GM21723 (cell line): ENCODE measurements at regions not wholly inside any gene's neighbourhood (a gene's known extent, or its start where the extent isn't known, plus 50 kb on each side); places are given as distances from the start of the nearest gene placed in this dataset.
"Not testable (repeated sequence)": the region's sequence is repeated elsewhere in the genome, so short reads cannot be mapped to it uniquely, and the experiment has no call there.

Experiments
- ATAC-seq: cut with Tn5 transposase; IDR thresholded peaks from one replicate; pipeline ENCODE4 v1.9.1; 2021; ENCODE audit warnings: mild to moderate bottlenecking, moderate library complexity; ENCODE audit not compliant: unreplicated experiment

- ATAC-seq, result no peak
Measured at GRCh38 chr3:145307272-145307671, 853.7 kb downstream of the PLOD2 start.

DNA sequence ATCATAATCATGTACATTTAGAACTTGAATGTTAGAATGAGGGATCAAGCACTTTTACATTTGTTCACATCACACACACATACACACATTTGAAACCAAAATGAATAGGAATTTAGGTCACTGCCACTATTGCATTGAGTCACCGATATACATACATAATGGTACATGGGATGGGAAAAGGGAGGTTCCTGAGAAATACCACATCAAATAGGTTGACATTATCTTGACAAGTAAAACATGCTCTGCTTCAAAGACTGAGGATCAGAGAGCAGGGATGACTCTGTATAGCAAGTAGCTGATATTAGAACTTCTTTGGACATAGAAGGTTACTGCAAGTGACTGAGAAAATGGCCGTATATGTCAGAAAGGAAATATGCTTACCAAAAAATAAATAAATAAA is 847.2 kb downstream of the PLOD2 start:
- no peak for ATAC-seq

DNA sequence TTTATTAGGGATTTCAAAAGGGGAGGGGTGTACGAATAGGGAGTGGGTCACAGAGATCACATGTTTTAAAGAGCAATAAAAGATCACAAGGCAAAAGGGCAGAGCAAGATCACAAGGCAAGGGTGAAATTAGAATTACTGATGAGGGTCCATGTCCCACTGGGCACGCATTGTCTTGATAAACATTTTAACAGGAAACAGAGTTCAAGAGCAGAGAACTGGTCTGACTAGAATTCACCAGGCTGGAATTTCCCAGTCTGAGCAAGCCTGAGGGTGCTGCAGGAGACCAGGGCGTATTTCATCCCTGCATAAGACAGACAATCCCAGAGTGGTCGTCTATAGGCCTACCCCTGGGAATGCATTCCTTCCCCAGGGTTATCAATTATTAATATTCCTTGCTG is 844.7 kb downstream of the PLOD2 start:
- ATAC-seq, result not testable (repeated sequence)

GRCh38 chr3:145326666-145327065 is 834.3 kb downstream of the PLOD2 start:
- no peak for ATAC-seq

DNA sequence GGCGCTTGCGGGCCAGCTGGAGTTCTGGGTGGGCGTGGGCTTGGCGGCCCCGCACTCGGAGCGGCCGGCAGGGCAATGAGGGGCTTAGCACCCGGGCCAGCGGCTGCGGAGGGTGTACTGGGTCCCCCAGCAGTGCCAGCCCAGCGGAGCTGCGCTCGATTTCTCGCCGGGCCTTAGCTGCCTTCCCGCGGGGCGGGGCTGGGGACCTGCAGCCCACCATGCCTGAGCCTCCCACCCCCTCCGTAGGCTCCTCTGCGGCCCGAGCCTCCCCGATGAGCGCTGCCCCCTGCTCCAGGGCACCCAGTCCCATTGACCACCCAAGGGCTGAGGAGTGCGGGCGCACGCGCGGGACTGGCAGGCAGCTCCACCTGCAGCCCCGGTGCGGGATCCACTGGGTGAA is 827.6 kb downstream of the PLOD2 start:
- not testable (repeated sequence) for ATAC-seq

DNA sequence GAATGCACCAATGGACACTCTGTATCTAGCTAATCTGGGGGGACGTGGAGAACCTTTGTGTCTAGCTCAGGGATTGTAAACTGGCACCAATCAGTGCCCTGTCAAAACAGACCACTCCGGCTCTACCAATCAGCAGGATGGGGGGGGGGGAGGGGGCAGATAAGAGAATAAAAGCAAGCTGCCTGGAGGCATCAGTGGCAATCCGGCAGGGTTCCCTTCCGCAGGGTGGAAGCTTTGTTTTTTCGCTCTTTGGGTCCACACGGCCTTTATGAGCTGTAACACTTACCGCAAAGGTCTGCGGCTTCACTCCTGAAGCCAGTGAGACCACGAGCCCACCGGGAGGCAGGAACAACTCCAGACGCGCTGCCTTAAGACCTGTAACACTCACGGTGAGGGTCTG is 827.1 kb downstream of the PLOD2 start:
- no peak for ATAC-seq

DNA sequence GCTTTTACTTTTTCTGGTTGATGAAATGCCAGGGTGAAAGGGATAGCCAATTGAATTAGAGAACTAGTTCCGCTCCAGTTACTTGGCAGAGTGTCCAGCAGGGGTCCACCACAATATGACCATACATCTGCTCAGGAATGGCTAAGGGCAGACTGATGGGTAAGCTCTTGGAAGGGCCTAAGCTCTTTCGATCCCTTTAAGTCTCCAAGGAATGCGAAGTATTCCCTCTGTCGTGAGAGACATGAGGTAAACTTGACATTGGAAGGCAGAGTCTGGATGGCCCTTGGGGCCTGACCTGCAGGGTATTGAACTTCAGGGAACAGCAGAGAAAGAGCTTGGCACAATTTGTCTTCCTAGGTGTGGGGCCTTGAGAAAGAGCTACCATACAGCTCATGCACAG is 805.8 kb downstream of the PLOD2 start:
- no peak for ATAC-seq

DNA sequence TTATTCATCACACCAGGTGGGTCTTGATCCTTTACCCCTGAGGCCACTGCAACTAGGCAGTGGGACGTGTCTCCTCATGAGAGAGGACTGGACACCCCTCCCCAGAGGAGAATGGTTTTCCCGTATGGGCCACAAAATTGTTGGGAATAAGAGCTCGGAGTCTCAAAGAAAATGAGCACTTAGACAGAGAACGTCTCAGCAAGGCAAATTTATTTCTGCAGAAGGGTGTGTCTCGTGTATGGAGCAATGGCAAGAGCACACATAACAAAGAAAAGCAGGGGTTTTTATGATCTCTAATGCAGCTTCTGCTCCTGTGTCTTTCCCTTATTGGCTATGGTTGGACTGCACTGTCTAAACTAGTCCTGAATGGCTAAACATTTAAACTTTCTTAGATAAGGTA is 803.5 kb downstream of the PLOD2 start:
- no peak for ATAC-seq

- no peak for ATAC-seq
Measured at GRCh38 chr3:145359040-145359439, 801.9 kb downstream of the PLOD2 start.

DNA sequence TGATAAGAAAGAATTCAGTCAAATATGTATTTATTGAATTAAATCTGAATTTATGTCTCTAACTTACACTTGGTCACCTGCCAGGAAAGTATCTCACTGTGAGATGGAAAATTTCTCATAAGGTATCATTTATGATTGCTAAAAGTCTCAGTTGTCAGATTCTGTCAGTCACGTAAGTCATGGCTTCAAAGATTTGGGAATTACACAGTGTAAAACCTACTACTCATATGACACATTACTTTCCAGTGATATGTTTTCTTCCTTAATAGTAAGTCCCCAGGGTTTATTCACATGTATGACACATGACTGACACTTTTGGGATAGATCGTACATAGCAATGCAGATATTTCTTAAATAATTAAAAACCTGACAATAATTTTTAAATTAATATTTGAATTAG is 792.2 kb downstream of the PLOD2 start:
- no peak for ATAC-seq

GRCh38 chr3:145370870-145371269 is 790.1 kb downstream of the PLOD2 start:
- ATAC-seq, result no peak

- ATAC-seq, result no peak
Measured at GRCh38 chr3:145377301-145377700, 783.7 kb downstream of the PLOD2 start.

- no peak for ATAC-seq
Measured at GRCh38 chr3:145383416-145383815, 777.6 kb downstream of the PLOD2 start.

- ATAC-seq, result no peak
Measured at GRCh38 chr3:145384307-145384706, 776.7 kb downstream of the PLOD2 start.

GRCh38 chr3:145387211-145387610 is 773.8 kb downstream of the PLOD2 start:
- no peak for ATAC-seq

- no peak for ATAC-seq
Measured at GRCh38 chr3:145395421-145395820, 765.6 kb downstream of the PLOD2 start.

- no peak for ATAC-seq
Measured at GRCh38 chr3:145411605-145412004, 749.4 kb downstream of the PLOD2 start.

DNA sequence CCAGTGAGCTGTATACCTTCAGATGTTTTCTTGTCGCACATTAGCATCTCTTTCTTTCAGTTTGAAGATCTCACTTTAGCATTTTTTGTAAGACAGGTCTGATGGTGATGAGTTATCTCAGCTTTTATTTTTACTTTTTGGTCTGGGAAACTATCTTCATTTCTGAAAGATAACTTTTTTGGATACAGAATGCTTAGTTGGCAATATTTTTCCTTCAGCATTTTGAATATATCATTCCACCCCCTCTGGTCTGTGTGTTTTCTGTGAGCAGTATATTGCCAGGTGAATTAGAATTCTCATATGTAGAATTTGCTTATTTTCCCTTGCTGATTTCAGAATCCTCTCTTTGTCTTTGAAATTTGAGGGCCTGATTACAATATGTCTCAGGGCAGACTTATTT is 743.3 kb downstream of the PLOD2 start:
- no peak for ATAC-seq

GRCh38 chr3:145422556-145422955 is 738.4 kb downstream of the PLOD2 start:
- no peak for ATAC-seq

GRCh38 chr3:145427355-145427754 is 733.6 kb downstream of the PLOD2 start:
- no peak for ATAC-seq

GRCh38 chr3:145429546-145429945 is 731.4 kb downstream of the PLOD2 start:
- ATAC-seq, result no peak

GRCh38 chr3:145448436-145448835 is 712.5 kb downstream of the PLOD2 start:
- no peak for ATAC-seq

DNA sequence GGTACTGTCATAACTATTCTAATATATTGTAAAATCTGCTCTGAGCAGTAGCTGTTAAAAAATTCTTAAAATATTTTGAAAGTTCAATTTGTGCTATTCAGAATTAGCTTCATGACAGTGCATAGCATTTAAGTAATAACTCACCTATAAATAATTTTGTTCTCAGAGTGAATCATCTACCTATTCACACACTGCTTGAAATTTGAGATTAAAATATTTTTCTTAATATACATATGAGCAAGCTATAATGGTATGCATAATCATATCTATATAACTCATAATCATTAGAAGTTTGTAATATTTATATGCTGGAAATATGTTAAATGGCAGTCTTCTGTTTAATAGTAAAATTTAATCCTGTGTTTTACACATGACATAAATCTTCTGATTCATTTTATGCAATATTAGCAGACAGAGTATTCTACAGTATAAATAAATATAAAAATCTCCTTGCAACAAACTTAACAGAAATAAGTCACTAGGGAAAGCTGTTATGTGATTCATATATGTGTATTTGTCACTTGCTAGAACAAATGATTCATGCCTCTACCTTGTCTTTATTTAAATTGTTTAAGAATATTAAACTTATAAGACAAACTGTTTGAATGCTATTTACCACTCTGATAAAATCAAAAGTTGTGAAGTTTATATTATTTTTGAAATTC is 710.8 kb downstream of the PLOD2 start:
- ATAC-seq, result no peak
